ENCODE measurements at regions not wholly inside any gene's neighbourhood (a gene's known extent, or its start where the extent isn't known, plus 50 kb on each side); places are given as distances from the start of the nearest gene placed in this dataset.
"Not testable (repeated sequence)": the region's sequence is repeated elsewhere in the genome, so short reads cannot be mapped to it uniquely, and the experiment has no call there.

DNA sequence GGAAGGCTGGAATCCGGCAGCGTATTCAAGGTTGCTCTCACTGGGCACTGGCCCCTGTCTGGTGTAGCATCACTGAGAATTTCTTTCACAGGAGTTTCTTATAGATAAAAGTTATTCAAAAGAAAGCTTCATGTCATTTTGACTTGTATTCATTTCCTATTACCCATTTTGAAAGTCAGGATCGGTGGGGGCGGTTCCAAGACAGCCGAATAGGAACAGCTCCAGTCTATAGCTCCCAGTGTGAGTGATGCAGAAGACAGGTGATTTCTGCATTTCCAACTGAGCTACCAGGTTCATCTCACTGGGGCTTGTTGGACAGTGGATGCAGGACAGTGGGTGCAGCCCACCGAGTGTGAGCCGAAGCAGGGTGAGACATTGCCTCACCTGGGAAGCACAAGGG is 51.5 kb upstream of the CDC42EP3 start:
- DNase-seq: not testable (repeated sequence)

DNA sequence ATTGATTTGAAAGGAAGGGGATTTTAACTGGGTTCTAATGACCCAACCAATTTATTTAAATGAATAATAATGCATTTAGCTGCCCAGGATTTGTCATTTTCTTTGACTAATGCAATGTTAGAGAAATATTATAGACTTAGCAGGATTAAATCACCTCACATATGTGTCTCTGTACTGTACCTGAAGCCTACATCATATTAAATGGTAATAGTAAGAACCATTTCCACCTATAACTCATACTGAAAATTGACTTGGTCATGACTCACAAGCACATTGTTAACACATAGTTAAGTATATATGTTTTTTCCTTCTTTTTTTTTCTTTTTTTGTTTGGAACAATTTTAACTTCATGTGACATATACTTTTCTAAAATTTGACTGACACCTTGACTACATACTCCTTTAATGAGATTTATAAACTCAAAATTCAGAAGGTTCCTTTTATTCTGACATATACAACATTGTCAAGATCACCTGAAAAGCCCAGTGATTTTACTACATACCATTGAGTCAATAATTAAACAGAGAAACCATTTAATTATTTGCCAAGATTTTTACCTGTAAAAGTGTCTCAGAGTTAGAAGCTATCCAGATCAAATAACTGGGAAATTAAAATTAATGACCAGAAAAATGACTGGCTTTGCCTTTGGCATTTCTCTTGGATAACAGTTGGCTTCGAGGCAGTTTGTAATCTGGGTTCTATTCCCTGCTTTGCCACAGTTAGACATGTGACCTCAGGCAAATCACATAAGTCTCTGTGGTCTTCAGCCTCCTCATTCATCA is 58.8 kb upstream of the CDC42EP3 start:
- no peak for DNase-seq

DNA sequence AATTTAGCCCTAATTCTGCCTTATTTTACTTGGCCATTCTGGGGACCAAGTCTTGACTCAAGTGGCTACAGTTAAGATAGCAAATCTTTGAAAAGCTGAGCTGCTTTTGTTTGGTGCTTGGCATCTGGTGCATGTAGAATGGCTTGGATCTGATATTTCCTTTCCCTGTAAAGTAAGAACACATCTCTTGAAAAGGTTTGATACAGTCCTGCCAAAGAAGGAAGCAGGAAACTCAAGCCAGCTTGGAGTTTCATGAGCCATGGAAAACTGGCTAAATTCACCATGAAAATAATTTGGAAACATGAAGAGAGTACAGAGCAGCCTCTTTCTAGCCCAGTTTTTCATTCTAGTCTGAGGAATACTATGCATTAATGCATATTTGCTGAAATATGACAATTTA is 61.0 kb upstream of the CDC42EP3 start:
- DNase-seq: not testable (repeated sequence)

DNA sequence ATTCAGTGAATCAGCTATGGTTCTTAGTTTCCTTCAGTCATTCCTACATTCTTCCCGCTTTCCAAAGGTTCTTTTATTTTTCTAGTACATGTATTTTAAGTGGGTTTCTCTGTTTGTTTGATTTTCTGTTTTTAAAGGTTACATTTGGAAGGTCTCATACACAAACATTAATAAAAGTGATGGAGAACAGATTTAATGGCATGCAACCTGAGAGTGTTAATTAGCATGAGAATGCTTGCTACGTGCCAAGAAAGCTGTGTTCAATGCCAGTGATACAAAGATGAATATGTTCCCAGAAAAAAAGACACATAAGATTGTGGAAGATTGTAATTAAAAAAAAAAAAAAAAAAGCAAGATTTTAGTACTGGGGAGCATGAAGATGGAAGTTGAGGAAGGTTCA is 61.8 kb upstream of the CDC42EP3 start:
- no peak for DNase-seq

DNA sequence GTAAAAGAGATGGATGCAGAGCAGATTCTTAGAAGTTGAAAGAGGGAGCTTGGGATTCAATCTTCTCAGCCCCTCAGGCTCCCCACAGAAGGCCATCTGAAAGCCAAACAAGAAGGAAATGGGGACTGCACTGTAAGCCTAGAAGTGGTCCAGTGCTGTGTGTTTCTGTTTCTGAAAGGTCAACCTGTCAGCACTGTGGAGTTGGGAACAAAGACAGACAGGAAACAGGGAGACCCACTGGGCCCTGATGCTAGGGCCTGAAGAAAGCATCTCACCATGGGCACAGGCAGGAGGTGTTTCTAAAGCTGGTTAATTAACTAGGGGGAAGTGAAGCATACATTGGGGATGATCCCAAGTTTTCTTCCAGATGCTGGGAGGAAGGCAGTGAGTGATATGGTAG is 62.5 kb upstream of the CDC42EP3 start:
- not testable (repeated sequence) for DNase-seq

DNA sequence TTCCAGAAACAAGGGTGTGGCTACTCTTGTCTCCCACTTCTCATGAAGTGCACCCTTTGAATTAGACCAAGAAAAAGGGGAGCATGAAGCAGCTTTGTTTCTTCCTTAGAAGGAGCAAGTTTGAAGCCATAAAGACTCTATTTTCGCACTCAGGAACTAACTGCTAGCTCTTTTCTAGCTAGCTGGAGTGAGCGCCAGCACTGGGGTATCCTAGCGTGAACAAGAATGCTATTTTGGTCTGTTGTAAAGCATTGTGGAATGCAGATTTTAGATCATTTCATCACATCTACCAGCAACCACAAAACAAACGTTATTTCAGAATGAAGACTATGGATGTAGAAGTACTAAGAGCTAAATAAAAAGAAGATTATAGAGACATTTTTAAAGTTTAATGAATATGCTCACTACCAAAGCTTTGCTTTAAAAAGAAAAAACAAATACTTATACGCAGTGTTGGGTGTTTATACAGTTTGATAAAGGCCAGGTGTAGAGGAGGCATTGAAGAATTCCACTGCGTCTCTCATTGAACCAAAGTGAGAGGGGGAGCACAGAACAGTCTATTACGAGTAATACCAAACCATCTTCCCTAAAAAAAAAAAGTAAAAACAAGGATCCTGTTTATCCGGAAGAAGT is 63.6 kb upstream of the CDC42EP3 start:
- DNase-seq: not testable (repeated sequence)

DNA sequence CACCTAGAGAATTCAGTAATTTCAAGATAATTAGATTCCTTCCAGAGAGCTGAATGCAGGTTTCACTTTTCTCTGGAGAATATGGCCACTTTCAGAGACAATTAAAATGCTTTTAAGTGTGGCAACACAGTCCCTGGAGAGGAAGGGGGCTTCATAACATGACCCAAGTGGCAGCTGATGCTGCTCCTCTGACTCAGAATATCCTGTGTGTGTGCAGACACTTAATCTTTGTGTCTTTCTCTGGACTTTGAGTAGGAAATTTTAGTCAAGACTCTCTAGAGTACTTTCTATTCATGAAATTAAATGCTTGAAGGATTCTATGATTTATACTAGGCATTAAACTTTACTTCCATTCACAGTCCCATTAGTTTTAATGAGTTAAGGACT is 64.1 kb upstream of the CDC42EP3 start:
- DNase-seq: not testable (repeated sequence)

DNA sequence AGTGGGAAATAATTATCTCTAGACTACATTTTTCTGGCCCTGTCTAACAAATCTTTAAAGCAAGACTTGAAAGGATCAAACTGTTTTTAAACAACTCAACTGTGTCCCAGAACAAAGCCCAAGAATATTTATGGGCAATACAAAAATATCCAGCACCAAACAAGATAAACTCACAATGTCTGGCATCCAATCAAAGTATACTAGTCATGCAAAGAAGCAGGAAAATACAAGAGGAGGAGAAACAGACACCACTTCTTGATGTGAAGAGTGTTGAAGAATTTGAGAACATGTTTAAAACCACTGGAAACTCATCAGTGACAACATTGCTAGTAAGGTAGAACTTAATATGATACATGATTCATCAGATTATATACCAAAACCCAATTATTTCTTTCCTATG is 66.1 kb upstream of the CDC42EP3 start:
- DNase-seq: no peak

DNA sequence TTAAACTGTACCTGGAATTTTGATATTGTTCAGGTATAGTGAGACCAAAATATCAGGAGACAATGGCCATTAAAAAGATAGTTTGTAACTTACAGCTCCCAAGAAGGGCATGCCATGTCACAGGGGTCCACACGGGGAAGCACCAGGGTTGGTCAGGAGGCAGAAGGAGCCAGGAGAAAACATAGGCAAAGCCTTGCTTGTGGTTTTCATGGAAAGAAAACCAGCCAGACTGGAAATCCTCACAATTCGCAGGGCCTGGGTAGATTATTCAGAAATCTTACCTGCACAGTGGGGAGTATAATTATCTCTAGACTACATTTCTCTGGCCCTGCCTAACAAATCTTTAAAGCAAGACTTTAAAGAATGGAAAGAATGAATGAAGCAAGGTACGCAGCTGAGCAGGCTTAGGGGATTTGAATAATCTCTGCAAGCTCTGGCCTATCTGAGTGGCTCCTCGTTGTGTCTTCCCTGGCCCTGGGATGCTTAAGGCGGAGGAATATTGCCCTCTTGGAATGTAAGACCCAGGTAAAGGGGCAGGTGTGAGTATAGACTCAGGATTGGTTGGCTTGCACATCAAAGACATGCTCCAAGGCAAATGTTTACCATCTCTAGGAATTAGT is 66.9 kb upstream of the CDC42EP3 start:
- DNase-seq: no peak

DNA sequence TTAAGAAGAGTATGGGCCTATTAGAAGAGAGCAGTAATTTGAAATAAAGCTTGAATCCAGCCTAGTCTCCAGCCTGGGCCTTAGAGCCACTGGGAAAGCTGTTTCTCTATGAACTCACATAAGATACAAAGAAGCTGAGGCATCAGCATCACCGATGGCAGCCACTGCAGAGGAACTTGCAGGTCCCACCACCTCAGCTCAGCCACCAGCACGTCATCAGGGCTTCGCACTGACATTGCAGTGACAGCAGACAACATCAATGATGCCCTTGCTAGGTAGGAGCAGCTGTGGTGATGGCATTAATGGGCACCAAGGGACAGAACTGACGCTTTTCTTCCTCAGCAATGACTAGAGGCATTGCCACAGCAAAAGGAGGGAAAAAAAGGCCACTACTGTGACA is 67.7 kb upstream of the CDC42EP3 start:
- DNase-seq: no peak

DNA sequence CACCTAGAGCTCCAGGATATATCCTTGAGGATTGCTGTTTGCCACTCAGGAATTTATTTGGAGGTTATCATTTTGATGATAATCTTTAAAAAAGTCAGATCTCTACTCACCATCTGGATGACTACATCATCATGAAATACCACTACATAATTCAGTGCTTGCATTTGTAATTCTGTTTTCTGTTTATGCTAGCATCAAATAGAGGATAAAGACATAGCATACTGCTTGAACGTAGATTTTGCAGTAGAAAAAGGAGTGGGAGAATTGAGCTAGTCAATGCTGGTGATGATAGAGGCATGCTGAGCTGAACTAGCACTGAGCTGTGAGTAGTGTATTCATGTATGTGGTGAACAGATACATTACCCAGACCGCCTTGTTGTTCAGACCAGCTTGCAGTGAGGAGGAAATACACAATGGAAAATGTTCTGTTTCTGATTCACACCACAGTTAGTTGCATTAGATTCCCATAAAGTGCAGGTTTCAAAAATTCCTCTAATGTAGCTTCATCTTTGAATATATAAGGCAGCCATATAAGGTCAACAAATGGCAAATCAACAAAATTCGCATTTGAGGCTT is 68.8 kb upstream of the CDC42EP3 start:
- DNase-seq: no peak

DNA sequence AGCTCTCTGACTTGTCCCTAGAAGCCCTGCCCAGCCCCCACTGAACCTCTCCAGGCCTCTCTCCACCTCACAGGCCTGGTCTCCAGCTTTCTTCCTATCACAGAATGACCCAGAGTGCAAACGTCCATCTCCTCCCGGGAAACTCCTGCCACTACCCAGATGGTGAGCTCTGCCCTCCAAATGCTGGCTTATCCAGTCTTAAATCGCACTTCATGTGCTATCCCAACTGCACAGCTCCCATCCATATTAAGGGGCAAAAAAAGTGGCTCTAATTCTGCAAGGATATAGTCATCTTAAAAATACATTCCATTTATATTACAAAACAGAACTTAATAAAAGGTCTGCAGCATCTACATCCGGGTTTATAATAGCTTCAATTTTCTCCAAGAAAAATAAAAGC is 70.8 kb upstream of the CDC42EP3 start:
- no peak for DNase-seq

DNA sequence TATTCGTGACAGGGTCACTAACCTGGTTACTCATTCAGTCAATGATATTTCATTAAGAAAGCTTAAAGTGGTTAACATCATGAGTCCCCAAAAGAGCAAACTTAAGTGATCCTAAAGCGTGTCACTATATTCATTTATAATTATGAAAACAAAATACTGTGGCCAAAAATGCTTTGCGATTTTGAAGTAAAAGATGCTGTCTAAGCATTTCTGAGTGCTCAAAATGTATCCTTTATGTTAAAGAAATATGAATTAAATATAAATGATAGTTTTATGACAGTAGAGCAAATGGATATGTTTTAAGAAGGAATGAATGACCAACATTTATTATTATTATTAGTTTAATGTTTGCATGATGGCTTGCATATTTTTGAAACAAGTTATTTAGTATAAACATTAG is 72.6 kb upstream of the CDC42EP3 start:
- no peak for DNase-seq

DNA sequence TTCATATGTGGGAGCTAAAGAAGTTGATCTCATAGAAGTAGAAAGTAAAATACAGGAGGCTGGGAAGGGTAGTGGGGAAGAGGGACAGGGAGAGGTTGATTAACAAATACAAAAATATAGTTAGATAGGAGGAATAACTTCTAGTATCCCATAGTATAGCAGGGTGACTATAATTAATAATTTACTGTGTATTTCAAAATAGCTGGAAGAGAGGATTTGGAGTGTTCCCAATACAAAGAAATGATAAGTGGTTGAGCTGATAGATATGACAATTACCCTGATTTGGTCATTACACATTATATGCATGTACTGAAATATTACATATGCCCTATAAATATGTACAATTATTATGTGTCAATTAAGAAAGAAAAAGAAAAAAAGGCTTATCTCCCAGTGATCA is 73.5 kb upstream of the CDC42EP3 start:
- DNase-seq: not testable (repeated sequence)

DNA sequence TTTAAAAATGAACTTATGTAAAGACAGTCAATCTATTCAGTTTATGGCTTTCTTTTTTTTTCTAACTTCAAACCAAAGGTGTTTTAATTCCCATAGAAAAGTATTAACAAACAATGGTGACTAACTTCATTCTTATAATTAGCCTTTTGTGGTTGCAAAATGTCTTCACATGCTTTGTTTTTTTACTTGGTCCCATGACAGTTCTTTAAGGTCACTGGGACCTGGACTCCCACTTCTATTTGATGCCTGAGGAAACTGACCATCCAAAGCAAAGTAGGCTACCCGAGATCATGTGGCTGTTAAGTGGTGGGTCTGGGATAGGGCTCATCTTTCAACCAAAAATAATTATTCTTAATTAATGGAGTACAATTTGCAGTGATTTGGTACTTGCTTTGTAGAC is 74.6 kb upstream of the CDC42EP3 start:
- not testable (repeated sequence) for DNase-seq

DNA sequence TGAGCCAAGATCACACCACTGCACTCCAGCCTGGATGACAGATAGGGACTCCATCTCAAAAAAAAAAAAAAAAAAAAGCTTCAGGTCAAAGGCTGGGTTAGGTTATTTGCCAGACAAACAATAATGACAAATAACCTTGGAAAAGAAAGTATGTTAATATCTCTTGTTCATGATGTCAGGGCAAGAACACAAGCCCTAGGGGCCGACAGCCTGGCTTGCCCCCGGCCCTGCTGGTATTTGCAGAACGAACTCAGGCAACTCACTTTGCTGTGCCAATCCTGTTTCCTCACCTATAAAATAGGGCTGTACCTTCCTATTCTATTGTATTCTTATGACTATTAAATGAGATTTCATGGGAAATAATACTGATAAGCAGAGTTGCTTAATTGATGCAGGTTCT is 75.4 kb upstream of the CDC42EP3 start:
- DNase-seq: no peak

DNA sequence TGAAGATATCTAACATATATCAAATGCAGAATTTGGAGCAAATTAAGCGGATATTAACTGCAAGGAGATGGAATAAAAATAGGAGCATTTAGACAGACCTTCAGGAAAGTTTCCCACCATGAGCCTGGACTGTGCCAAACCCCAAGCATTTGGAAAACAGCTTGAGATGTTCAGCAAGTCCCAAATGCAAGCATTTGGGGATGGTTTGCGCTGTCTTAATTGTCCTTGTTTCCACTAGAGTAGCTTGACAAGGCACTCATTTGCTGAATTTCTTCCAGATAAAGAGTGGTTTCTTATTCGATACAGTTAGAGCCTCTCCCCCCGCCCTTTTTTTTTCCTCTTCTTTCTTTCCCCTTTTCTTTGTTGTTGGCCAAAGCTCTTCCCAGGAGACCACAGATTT is 77.1 kb upstream of the CDC42EP3 start:
- no peak for DNase-seq

DNA sequence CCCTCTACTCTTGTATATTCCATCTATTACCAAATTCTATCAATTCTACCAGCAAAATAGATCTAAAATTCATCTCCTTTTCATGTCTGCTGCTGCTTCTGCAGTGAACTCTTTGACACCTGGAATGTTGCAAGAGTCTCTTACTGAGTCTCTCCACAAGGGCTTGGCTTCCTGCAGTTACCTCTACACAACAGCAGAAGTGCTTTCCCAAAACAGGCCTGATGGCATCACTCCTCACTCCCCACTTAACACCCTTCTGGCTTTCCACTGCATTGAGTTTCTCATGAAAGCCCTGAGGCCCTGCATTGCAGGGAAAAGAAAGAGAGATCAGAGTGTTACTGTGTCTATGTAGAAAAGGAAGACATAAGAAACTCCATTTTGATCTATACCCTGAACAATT is 78.8 kb upstream of the CDC42EP3 start:
- not testable (repeated sequence) for DNase-seq

DNA sequence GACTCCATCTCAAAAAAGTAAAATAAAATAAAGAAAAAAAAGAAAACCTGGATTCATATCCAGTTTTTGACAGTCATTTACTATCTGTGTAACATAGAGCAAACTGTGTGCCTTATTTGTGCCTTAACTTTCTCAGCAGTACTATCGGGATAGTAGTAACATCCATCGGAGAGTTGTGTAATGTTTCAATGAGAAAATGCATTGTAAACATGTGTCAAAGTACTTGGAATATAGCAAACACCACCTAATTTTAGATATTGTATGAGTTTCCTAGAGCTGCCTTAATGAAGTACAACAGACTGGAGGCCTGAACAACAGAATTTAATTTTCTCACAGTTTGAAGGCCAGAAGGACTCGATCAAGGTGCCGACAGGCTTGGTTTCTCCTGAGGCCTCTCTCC is 81.3 kb upstream of the CDC42EP3 start:
- no peak for DNase-seq

DNA sequence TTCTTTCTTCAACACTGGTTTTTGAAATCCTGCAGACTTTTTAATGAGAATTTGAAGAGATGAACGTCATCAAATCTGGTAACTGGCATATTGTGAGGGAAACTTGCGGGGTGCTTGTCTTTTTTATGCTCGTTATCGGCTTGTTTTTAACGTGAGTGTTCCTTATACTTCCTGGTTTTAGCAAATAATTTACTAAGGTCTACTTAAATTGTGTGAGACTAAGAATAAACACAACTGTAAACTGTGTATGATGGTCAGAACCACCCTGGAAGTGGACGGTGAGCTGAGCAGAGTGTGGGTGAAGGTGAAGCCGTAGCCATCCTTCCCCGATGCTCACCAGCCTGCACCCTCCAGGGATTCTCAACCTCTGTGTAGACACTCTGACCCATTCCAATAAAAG is 82.3 kb upstream of the CDC42EP3 start:
- DNase-seq: no peak

DNA sequence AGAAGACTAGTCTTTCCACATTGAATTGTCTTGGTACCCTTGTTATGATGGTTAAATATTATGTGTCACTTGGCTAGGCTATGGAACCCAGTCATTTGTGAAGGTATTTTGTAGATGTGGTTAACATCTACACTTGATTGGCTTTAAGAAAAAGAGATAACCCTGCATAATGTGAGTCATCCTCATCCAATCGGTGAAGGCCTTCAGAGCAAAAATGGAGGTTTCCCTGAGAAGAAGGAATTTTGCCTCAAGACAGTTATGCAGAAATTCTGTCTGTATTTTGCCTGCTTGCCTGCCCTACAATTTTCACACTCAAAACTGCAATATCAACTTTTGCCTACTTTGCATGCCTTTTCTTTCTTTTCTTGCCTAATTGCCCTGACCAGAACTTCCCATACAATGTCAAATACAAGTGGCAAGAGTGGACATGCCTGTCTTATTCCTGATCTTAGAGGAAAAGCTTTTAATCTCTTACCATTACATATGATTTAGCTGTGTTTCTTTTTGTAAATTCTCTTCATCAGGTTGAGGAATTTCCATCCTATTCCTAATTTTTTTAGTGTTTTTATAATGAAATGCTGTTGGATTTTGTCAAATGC is 84.6 kb upstream of the CDC42EP3 start:
- not testable (repeated sequence) for DNase-seq

DNA sequence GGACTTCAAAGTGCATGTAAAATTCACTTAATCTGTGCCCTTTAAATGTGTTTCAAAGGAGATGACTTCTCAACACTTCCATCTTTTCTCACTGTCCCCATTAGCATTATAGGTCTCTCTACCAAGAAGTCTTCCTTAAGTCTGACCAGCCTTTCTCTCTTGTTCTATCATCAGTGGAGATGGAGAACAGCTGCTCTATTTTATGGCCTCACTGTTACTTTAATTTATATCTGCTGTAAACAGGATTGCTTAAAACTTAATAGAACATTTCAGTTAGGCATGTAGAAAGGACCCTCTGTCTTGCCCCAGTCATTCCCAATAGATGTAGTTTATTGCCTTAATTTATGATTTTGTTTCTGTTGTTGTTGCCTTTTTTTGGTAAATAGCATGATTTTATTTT is 86.0 kb upstream of the CDC42EP3 start:
- not testable (repeated sequence) for DNase-seq

Measured in anterior cingulate cortex (tissue), 58 donors.